ENCODE measurements at regions not wholly inside any gene's neighbourhood (a gene's known extent, or its start where the extent isn't known, plus 50 kb on each side); places are given as distances from the start of the nearest gene placed in this dataset.

- TF ChIP-seq HINFP (tag; conservative IDR thresholded peaks at IDR 0.05; ENCODE audit: low read depth) (no peak), RBFOX2 (IDR thresholded peaks at IDR 0.05; ENCODE audit: low read depth, low read length) (no peak), SMAD2 (IDR thresholded peaks at IDR 0.05; ENCODE audit: low read depth, low read length) (no peak)
These were observed 175.1 kb upstream of the KBTBD8 start (continued) for GRCh38 chr3:66823009-66823397.

- FAIRE-seq (no peak), ATAC-seq (no peak), DNase-seq (ENCODE audit: extremely low read depth in 1 of 4, low spot score in 3 of 4) (no peak)
- no TSS peak for BruUV-seq (replicated peaks)
- Histone ChIP-seq H3K27ac (ENCODE audit: extremely low read depth, low read depth, low read length) (no peak overlapping the region), H3K4me1 (replicated peaks in 1 of 2; ENCODE audit: control insufficient read depth in 2 of 2, insufficient read depth in 2 of 2, low read length in 2 of 2) (no peaks in the 10 kb centered on the region), H3K27me3 (ENCODE audit: control insufficient read depth in 2 of 2, insufficient read depth in 2 of 2, low read length in 2 of 2) (no peaks in the 10 kb centered on the region), H3K9me3 (replicated peaks; ENCODE audit: control insufficient read depth, insufficient read depth, low read depth, low read length) (no peaks in the 10 kb centered on the region), H3K9me1 (ENCODE audit: control insufficient read depth, insufficient read depth, low read length) (no peaks in the 10 kb centered on the region), H4K20me1 (replicated peaks; ENCODE audit: control insufficient read depth, insufficient read depth, low read length) (no peaks in the 10 kb centered on the region), H3K9ac (ENCODE audit: insufficient read depth in 1 of 2, low read depth in 2 of 2, low read length in 2 of 2) (no peak overlapping the region), H3K36me3 (ENCODE audit: control insufficient read depth, insufficient read depth, low read length) (no peaks in the 10 kb centered on the region), H3K4me2 (ENCODE audit: insufficient read depth, low read length) (no peak overlapping the region), H3K4me3 (no peak overlapping the region), H2AFZ (ENCODE audit: low read depth, low read length) (no peak overlapping the region), H3K79me2 (ENCODE audit: control insufficient read depth, insufficient read depth, low read length) (no peaks in the 10 kb centered on the region)
- in situ Hi-C loops (cut with MboI) (loop anchor here (10.0 kb wide), 1 partner anchor 419 kb away; no protein-coding TSS in a partner anchor), intact Hi-C loops (cut with micrococcal nuclease) (loop anchor here (2.0 to 5.0 kb wide), 2 partner anchors 547 to 571 kb away; no protein-coding TSS in a partner anchor)
- POLR2A ChIA-PET = interaction anchor here (0.7 kb wide), 1 partner anchor 565 kb away, joined by 4 read pairs; no protein-coding TSS in a partner anchor
- WGBS (ENCODE audit: insufficient coverage, low coverage, missing lambda C conversion rate) = 2% methylated on average over 7 of the region's 7 CpGs
- CTCF ChIA-PET (ENCODE audit: low intra/inter-chr PET ratio) = interaction anchor here (0.6 kb wide), 1 partner anchor 285 kb away, joined by 3 read pairs; no protein-coding TSS in a partner anchor
- TF ChIP-seq HNRNPUL1 (IDR thresholded peaks at IDR 0.05; ENCODE audit: low read length) (no peak), TAF15 (IDR thresholded peaks at IDR 0.05; ENCODE audit: low read depth, low read length) (no peak), MLLT1 (IDR thresholded peaks at IDR 0.05) (no peak), SRSF1 (IDR thresholded peaks at IDR 0.05; ENCODE audit: low read depth, low read length) (no peak), BCL6 (CRISPR knock-in tag; IDR thresholded peaks at IDR 0.05) (no peak), SMAD2 (IDR thresholded peaks at IDR 0.05; ENCODE audit: low read depth, low read length) (no peak), MTF1 (CRISPR knock-in tag; IDR thresholded peaks at IDR 0.05; ENCODE audit: borderline replicate concordance) (no peak), MEF2A (IDR thresholded peaks at IDR 0.05; ENCODE audit: control insufficient read depth, low read depth, low read length) (no peak), STAT6 (CRISPR knock-in tag; IDR thresholded peaks at IDR 0.05) (no peak), ZBTB8A (IDR thresholded peaks at IDR 0.05; ENCODE audit: partially characterized antibody) (no peak), SRSF3 (IDR thresholded peaks at IDR 0.05; ENCODE audit: insufficient read depth, low read length) (no peak), TRIM25 (IDR thresholded peaks at IDR 0.05; ENCODE audit: borderline replicate concordance) (no peak)
These were observed 174.6 kb upstream of the KBTBD8 start for GRCh38 chr3:66823532-66823931.
